Gastroesophageal sphincter (tissue), 4 donors: ENCODE measurements at regions not wholly inside any gene's neighbourhood (a gene's known extent, or its start where the extent isn't known, plus 50 kb on each side); places are given as distances from the start of the nearest gene placed in this dataset.

Experiments used
- ATAC-seq: fragments of 150-250 bp; one replicate; pipeline ENCODE4 v1.9.1; 2016; ENCODE audit warnings: mild to moderate bottlenecking, moderate library complexity
- H3K27ac ChIP-seq, 4 donors: fragments of 200-600 bp; sonication (generic) in 3 of 4; 1 replicate in 3 of 4; 2 replicates in 1 of 4; pipeline ENCODE4 v1.5.1; 2016 to 2019
- H3K27me3 ChIP-seq: fragments of 200-600 bp; sonication (generic); one replicate; pipeline ENCODE4 v1.5.1; 2019
- H3K36me3 ChIP-seq, 2 donors: fragments of 200-600 bp; sonication (generic); one replicate each; pipeline ENCODE4 v1.5.1; 2019; ENCODE audit warnings: control low read depth in 1 of 2
- H3K4me1 ChIP-seq, 3 donors: fragments of 200-600 bp; sonication (generic); 1 replicate in 2 of 3; 2 replicates in 1 of 3; pipeline ENCODE4 v1.5.1; 2016 to 2019; ENCODE audit warnings: control low read depth in 2 of 3
- H3K4me3 ChIP-seq, 2 donors: fragments of 200-600 bp; sonication (generic); one replicate each; pipeline ENCODE4 v1.5.1; 2019; ENCODE audit warnings: mild to moderate bottlenecking in 1 of 2, moderate library complexity in 1 of 2
- H3K9me3 ChIP-seq, 3 donors: fragments of 200-600 bp; sonication (generic); one replicate each; pipeline ENCODE4 v1.5.1; 2017 to 2019; ENCODE audit warnings: control low read depth in 2 of 3
- CTCF ChIP-seq, 4 experiments: fragments of 200-600 bp in 2 of 4; fragments of 450-650 bp in 2 of 4; sonication (generic) in 1 of 4; IDR thresholded peaks; one replicate each; pipeline ENCODE4 v1.5.1; 2017 to 2019; ENCODE audit warnings: antibody characterized with exemption in 4 of 4, mild to moderate bottlenecking in 2 of 4, moderate library complexity in 2 of 4
- EP300 ChIP-seq: sonication (generic); formaldehyde crosslinking; IDR thresholded peaks from one replicate; pipeline ENCODE4 v1.6.1; 2017; ENCODE audit warnings: antibody characterized with exemption, mild to moderate bottlenecking
- POLR2A ChIP-seq, 2 donors: fragments of 450-650 bp; IDR thresholded peaks; one replicate each; pipeline ENCODE4 v1.6.1; 2017; ENCODE audit warnings: antibody characterized with exemption in 2 of 2, mild to moderate bottlenecking in 2 of 2, moderate library complexity in 1 of 2
- POLR2AphosphoS5 ChIP-seq: sonication (generic); formaldehyde crosslinking; IDR thresholded peaks from one replicate; pipeline ENCODE4 v1.6.1; 2017; ENCODE audit warnings: antibody characterized with exemption
- WGBS, 2 donors: methylation state at CpG; one replicate each; pipeline ENCODE4 v1.1.5; 2018; ENCODE audit warnings: low coverage in 1 of 2; 5-methylcytosine and 5-hydroxymethylcytosine counted together

GRCh38 chr6:50661636-50662035 lies 51.7 kb upstream of the TFAP2D start:
- 58 to 69% methylated on average over 1 of the region's 1 CpG for WGBS, 2 donors
- no peaks in the 10 kb centered on the region for H3K4me1 ChIP-seq
- no peaks in the 10 kb centered on the region for H3K9me3 ChIP-seq
- H3K36me3 ChIP-seq: no peaks in the 10 kb centered on the region
- TF ChIP-seq POLR2A (IDR thresholded peaks at IDR 0.05) (no peak), CTCF (IDR thresholded peaks at IDR 0.05) (no peak), EP300 (no peak), POLR2AphosphoS5 (no peak)
- H3K27me3 ChIP-seq: peaks cover 3% of the 10 kb centered on the region
- H3K4me3 ChIP-seq: no peak overlapping the region
- H3K27ac ChIP-seq: no peak overlapping the region
- no peak for ATAC-seq
